ENCODE measurements at regions not wholly inside any gene's neighbourhood (a gene's known extent, or its start where the extent isn't known, plus 50 kb on each side); places are given as distances from the start of the nearest gene placed in this dataset.

DNA sequence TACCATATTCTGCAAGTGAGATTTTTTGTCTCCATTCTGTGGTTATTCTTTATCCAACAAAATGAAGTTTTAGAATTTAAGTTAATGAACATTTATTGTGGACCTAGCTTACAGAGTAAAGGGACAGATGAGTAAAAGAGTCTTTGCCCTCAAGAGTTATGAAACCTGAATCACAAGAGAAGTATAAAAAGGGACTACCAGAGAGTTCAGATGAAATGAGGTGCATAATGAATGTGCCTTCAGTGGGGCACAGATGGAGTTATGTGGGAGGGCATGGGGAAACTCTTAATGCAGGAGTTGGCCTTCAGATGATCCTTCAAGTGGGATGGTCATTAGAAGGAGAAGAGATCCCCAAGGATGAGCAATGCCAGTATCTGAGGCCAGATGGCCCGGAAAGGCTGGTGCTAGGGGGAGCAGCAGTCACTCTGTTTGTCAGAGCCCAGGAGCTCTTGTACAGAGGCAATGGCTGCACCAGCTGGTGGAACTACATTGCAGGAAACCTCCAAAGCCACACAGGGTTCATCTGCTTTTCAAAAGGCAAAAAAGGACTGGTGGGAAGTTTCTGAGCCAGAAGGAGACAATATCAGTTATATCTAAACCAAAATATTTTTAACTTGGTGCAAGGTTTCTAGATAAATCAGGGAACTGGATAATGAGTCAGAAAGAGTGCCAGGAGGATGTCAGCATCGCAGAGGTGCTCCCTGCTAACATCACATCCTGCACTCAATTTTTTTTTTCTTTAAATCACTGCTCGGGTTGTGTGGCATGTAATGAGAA is 162.0 kb downstream of the KLF6 start:
- Histone ChIP-seq H3K36me3 (ENCODE audit: insufficient read depth, low read length) (no peaks in the 10 kb centered on the region), H3K4me3 (no peak overlapping the region), H3K9me3 (ENCODE audit: low read depth, low read length) (no peaks in the 10 kb centered on the region), H3K9ac (ENCODE audit: insufficient read length) (no peak overlapping the region), H3K27ac (no peak overlapping the region)
- no peak for DNase-seq (ENCODE audit: low read depth, low spot score)
- TF ChIP-seq FOXP2 (optimal IDR thresholded peaks at IDR 0.05; ENCODE audit: control extremely low read depth, extremely low read length, insufficient read depth) (no peak), POLR2AphosphoS5 (IDR thresholded peaks at IDR 0.05; ENCODE audit: borderline replicate concordance, low read depth, low read length) (no peak), EZH2 (IDR thresholded peaks at IDR 0.05) (no peak)

- Histone ChIP-seq H3K36me3 (ENCODE audit: insufficient read depth, low read length) (no peaks in the 10 kb centered on the region), H3K4me3 (no peak overlapping the region), H3K9ac (ENCODE audit: insufficient read length) (no peak overlapping the region), H3K27ac (no peak overlapping the region), H3K9me3 (ENCODE audit: low read depth, low read length) (no peaks in the 10 kb centered on the region)
- no peak for DNase-seq (ENCODE audit: low read depth, low spot score)
- no peak for TF ChIP-seq EZH2 (IDR thresholded peaks at IDR 0.05)
- no peak for TF ChIP-seq POLR2AphosphoS5 (IDR thresholded peaks at IDR 0.05; ENCODE audit: borderline replicate concordance, low read depth, low read length)
- TF ChIP-seq FOXP2 (optimal IDR thresholded peaks at IDR 0.05; ENCODE audit: control extremely low read depth, extremely low read length, insufficient read depth) = no peak
Measured at GRCh38 chr10:3622427-3622826, 162.6 kb downstream of the KLF6 start.

- TF ChIP-seq EZH2 (IDR thresholded peaks at IDR 0.05) (no peak), POLR2AphosphoS5 (IDR thresholded peaks at IDR 0.05; ENCODE audit: borderline replicate concordance, low read depth, low read length) (no peak), FOXP2 (optimal IDR thresholded peaks at IDR 0.05; ENCODE audit: control extremely low read depth, extremely low read length, insufficient read depth) (no peak)
- Histone ChIP-seq H3K9me3 (ENCODE audit: low read depth, low read length) (no peaks in the 10 kb centered on the region), H3K27ac (no peak overlapping the region), H3K4me3 (no peak overlapping the region), H3K36me3 (ENCODE audit: insufficient read depth, low read length) (no peaks in the 10 kb centered on the region), H3K9ac (ENCODE audit: insufficient read length) (no peak overlapping the region)
- DNase-seq (ENCODE audit: low read depth, low spot score) = no peak
Measured at GRCh38 chr10:3620818-3621217, 164.2 kb downstream of the KLF6 start.

- Histone ChIP-seq H3K36me3 (ENCODE audit: insufficient read depth, low read length) (no peaks in the 10 kb centered on the region), H3K9ac (ENCODE audit: insufficient read length) (no peak overlapping the region), H3K4me3 (no peak overlapping the region), H3K9me3 (ENCODE audit: low read depth, low read length) (no peaks in the 10 kb centered on the region), H3K27ac (no peak overlapping the region)
- no peak for DNase-seq (ENCODE audit: low read depth, low spot score)
- no peak for TF ChIP-seq FOXP2 (optimal IDR thresholded peaks at IDR 0.05; ENCODE audit: control extremely low read depth, extremely low read length, insufficient read depth)
Measured at GRCh38 chr10:3619241-3619640, 165.8 kb downstream of the KLF6 start.

GRCh38 chr10:3616880-3617279 is 168.1 kb downstream of the KLF6 start:
- Histone ChIP-seq H3K9me3 (ENCODE audit: low read depth, low read length) (no peaks in the 10 kb centered on the region), H3K9ac (ENCODE audit: insufficient read length) (no peak overlapping the region), H3K36me3 (ENCODE audit: insufficient read depth, low read length) (no peaks in the 10 kb centered on the region), H3K27ac (no peak overlapping the region), H3K4me3 (no peak overlapping the region)
- no peak for TF ChIP-seq POLR2AphosphoS5 (IDR thresholded peaks at IDR 0.05; ENCODE audit: borderline replicate concordance, low read depth, low read length)
- TF ChIP-seq EZH2 (IDR thresholded peaks at IDR 0.05) = no peak
- no peak for TF ChIP-seq FOXP2 (optimal IDR thresholded peaks at IDR 0.05; ENCODE audit: control extremely low read depth, extremely low read length, insufficient read depth)
- DNase-seq (ENCODE audit: low read depth, low spot score) = no peak

DNA sequence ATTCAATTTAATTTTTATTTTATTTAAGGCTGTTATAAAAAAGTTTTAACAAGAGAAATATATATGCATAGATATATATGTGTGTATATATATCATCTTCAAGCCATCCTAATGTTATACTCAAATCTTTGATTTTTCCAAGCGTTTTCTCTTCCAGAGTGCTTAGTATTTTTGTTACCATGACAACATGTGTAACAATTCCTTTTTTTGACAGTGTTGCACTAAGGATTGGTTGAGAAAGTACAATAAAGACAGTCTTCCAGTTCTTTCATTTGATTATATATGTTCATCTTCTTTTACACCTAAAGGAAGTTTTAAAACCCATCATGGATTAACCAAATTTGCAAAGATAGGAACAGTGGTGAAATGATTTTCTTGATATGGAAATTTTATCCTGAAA is 171.7 kb downstream of the KLF6 start:
- H3K36me3 ChIP-seq (ENCODE audit: insufficient read depth, low read length) = no peaks in the 10 kb centered on the region
- DNase-seq (ENCODE audit: low read depth, low spot score) = no peak
- H3K9me3 ChIP-seq (ENCODE audit: low read depth, low read length) = no peaks in the 10 kb centered on the region
- H3K4me3 ChIP-seq = no peak overlapping the region
- H3K27ac ChIP-seq = no peak overlapping the region
- no peak for TF ChIP-seq EZH2 (IDR thresholded peaks at IDR 0.05)
- no peak for TF ChIP-seq FOXP2 (optimal IDR thresholded peaks at IDR 0.05; ENCODE audit: control extremely low read depth, extremely low read length, insufficient read depth)
- TF ChIP-seq POLR2AphosphoS5 (IDR thresholded peaks at IDR 0.05; ENCODE audit: borderline replicate concordance, low read depth, low read length) = no peak
- H3K9ac ChIP-seq (ENCODE audit: insufficient read length) = no peak overlapping the region

- no peaks in the 10 kb centered on the region for H3K9me3 ChIP-seq (ENCODE audit: low read depth, low read length)
- no peaks in the 10 kb centered on the region for H3K36me3 ChIP-seq (ENCODE audit: insufficient read depth, low read length)
- DNase-seq (ENCODE audit: low read depth, low spot score) = no peak
- no peak overlapping the region for H3K27ac ChIP-seq
- no peak overlapping the region for H3K4me3 ChIP-seq
- no peak for TF ChIP-seq EZH2 (IDR thresholded peaks at IDR 0.05)
- no peak for TF ChIP-seq POLR2AphosphoS5 (IDR thresholded peaks at IDR 0.05; ENCODE audit: borderline replicate concordance, low read depth, low read length)
- TF ChIP-seq FOXP2 (optimal IDR thresholded peaks at IDR 0.05; ENCODE audit: control extremely low read depth, extremely low read length, insufficient read depth) = no peak
- H3K9ac ChIP-seq (ENCODE audit: insufficient read length) = no peak overlapping the region
Measured at GRCh38 chr10:3612183-3613001, 172.6 kb downstream of the KLF6 start.

- Histone ChIP-seq H3K27ac (no peak overlapping the region), H3K36me3 (ENCODE audit: insufficient read depth, low read length) (no peaks in the 10 kb centered on the region), H3K9ac (ENCODE audit: insufficient read length) (no peak overlapping the region), H3K9me3 (ENCODE audit: low read depth, low read length) (no peaks in the 10 kb centered on the region), H3K4me3 (no peak overlapping the region)
- no peak for DNase-seq (ENCODE audit: low read depth, low spot score)
- TF ChIP-seq POLR2AphosphoS5 (IDR thresholded peaks at IDR 0.05; ENCODE audit: borderline replicate concordance, low read depth, low read length) (no peak), FOXP2 (optimal IDR thresholded peaks at IDR 0.05; ENCODE audit: control extremely low read depth, extremely low read length, insufficient read depth) (no peak), EZH2 (IDR thresholded peaks at IDR 0.05) (no peak)
Measured at GRCh38 chr10:3606309-3606708, 178.7 kb downstream of the KLF6 start.
